PC-3 (cell line): ENCODE measurements at regions not wholly inside any gene's neighbourhood (a gene's known extent, or its start where the extent isn't known, plus 50 kb on each side); places are given as distances from the start of the nearest gene placed in this dataset.

ENCODE experiments used
- ATAC-seq: fragments of 200-7000 bp; cut with Tn5 transposase; 2 replicates; pipeline ENCODE4 v1.9.1; 2020; ENCODE audit warnings: mild to moderate bottlenecking, moderate library complexity
- BruUV-seq: library from RNA; stranded (reverse); fragments of 400-500 nt; replicated peaks from 2 replicates; lab custom pipeline; 2021; lab: Mats Ljungman, UMichigan
- CTCF ChIA-PET: fragments of 300-600 bp; sonication (Branson Sonifier 250); formaldehyde crosslinking; loops from one replicate; lab custom pipeline; 2022; ENCODE audit warnings: antibody characterized with exemption; lab: Charles Lee
- POLR2A ChIA-PET: fragments of 300-600 bp; sonication (Branson Sonifier 250); formaldehyde crosslinking; loops from one replicate; lab custom pipeline; 2022; ENCODE audit warnings: antibody characterized with exemption; ENCODE audit not compliant: unreplicated experiment; lab: Charles Lee
- DNase-seq: peaks from one replicate; pipeline ENCODE4 v3.0.0-alpha.2; 2015
- H2AFZ ChIP-seq: fragments of 300-600 bp; sonication (generic); 2 replicates; pipeline ENCODE4 v1.6.0; 2016; ENCODE audit warnings: antibody characterized with exemption, low read length
- H3F3A ChIP-seq: fragments of 300-600 bp; sonication (generic); one replicate; pipeline ENCODE4 v1.6.0; 2017; ENCODE audit warnings: antibody characterized with exemption, low read length, control low read depth, mild to moderate bottlenecking; ENCODE audit not compliant: unreplicated experiment
- H3K27ac ChIP-seq: fragments of 300-600 bp; sonication (generic); 2 replicates; pipeline ENCODE4 v1.5.1; 2016; ENCODE audit warnings: mild to moderate bottlenecking, low read length
- H3K27me3 ChIP-seq: fragments of 300-600 bp; sonication (generic); 2 replicates; pipeline ENCODE4 v1.6.1; 2016; ENCODE audit warnings: low read length, mixed read lengths
- H3K36me3 ChIP-seq: fragments of 300-600 bp; sonication (generic); 2 replicates; pipeline ENCODE4 v1.6.1; 2016; ENCODE audit warnings: low read depth, mixed run types, low read length, mixed read lengths
- H3K4me1 ChIP-seq: fragments of 300-600 bp; sonication (generic); 2 replicates; pipeline ENCODE4 v1.5.1; 2016; ENCODE audit warnings: low read length; ENCODE audit not compliant: insufficient read depth
- H3K4me2 ChIP-seq: fragments of 300-600 bp; sonication (generic); 2 replicates; pipeline ENCODE4 v1.6.0; 2016; ENCODE audit warnings: low read length
- H3K4me3 ChIP-seq: fragments of 300-600 bp; sonication (generic); 2 replicates; pipeline ENCODE4 v1.5.1; 2016; ENCODE audit warnings: mild to moderate bottlenecking, low read length, mixed read lengths
- H3K79me2 ChIP-seq: fragments of 300-600 bp; sonication (generic); 2 replicates; pipeline ENCODE4 v1.6.1; 2017; ENCODE audit warnings: low read length, mixed read lengths
- H3K9ac ChIP-seq: fragments of 300-600 bp; sonication (generic); 2 replicates; pipeline ENCODE4 v1.6.0; 2016; ENCODE audit warnings: mild to moderate bottlenecking, low read length
- H3K9me2 ChIP-seq: fragments of 300-600 bp; sonication (generic); replicated peaks from 2 replicates; pipeline ENCODE4 v1.6.1; 2016; ENCODE audit warnings: mixed run types, low read length, mixed read lengths
- H3K9me3 ChIP-seq: fragments of 300-600 bp; sonication (generic); 2 replicates; pipeline ENCODE4 v1.6.1; 2016; ENCODE audit warnings: low read length, mixed read lengths
- H4K20me1 ChIP-seq: fragments of 300-600 bp; sonication (generic); 2 replicates; pipeline ENCODE4 v1.6.1; 2016; ENCODE audit warnings: low read length, mixed read lengths
- EZH2 ChIP-seq: fragments of 300-600 bp; sonication (generic); IDR thresholded peaks from one replicate; pipeline ENCODE4 v1.6.1; 2017; ENCODE audit warnings: antibody characterized with exemption, mild to moderate bottlenecking, low read length; ENCODE audit not compliant: unreplicated experiment
- EZH2phosphoT487 ChIP-seq: fragments of 300-600 bp; sonication (generic); IDR thresholded peaks from 2 replicates; pipeline ENCODE4 v1.6.1; 2018; ENCODE audit warnings: mild to moderate bottlenecking, antibody characterized with exemption, low read length, borderline replicate concordance
- intact Hi-C: fragments of 100-400 bp; cut with micrococcal nuclease; formaldehyde crosslinking; loops from 2 replicates; pipeline ENCODE4 v1.9.0; 2023
- TF ChIP-seq, protein P1 (sequence below): fragments of 300-600 bp; sonication (generic); conservative IDR thresholded peaks from 2 replicates; pipeline ENCODE4 v1.5.1; 2017; ENCODE audit warnings: antibody characterized with exemption, low read depth, mild to moderate bottlenecking, low read length

DNA sequence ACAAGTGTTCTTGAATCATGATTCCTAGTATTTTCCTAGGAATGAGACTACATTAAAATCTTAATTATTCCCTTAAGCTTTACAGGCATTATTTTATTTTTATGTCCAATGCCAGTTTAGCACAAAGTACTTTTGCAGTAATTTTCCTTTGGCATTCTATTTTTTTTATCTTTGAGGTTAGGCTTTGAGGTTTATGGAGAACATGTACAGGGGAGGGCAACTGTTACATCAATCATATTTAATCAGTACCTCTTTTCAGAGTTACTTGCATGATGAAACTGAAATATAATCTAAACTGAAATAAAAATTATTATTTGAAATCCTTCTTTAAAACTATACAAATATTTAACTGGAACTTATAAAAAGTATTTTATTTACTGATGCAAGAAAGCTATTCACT, 118.2 kb upstream of the MPDZ start:
- no peak overlapping the region for H3K4me3 ChIP-seq
- no peaks in the 10 kb centered on the region for H3F3A ChIP-seq
- H3K9me3 ChIP-seq, result no peaks in the 10 kb centered on the region
- DNase-seq (no peak), ATAC-seq (no peak)
- BruUV-seq, result no TSS peak
- H3K79me2 ChIP-seq, result no peaks in the 10 kb centered on the region
- intact Hi-C loops, result no loop called here
- H3K9ac ChIP-seq, result no peak overlapping the region
- H2AFZ ChIP-seq, result no peak overlapping the region
- no peaks in the 10 kb centered on the region for H3K9me2 ChIP-seq
- no peak overlapping the region for H3K27ac ChIP-seq
- TF ChIP-seq EZH2, result no peak
- CTCF ChIA-PET, result no interaction called here
- H3K4me2 ChIP-seq, result no peak overlapping the region
- no peaks in the 10 kb centered on the region for H3K4me1 ChIP-seq
- POLR2A ChIA-PET, result no interaction called here
- H4K20me1 ChIP-seq, result no peaks in the 10 kb centered on the region
- no peaks in the 10 kb centered on the region for H3K27me3 ChIP-seq
- no peaks in the 10 kb centered on the region for H3K36me3 ChIP-seq

DNA sequence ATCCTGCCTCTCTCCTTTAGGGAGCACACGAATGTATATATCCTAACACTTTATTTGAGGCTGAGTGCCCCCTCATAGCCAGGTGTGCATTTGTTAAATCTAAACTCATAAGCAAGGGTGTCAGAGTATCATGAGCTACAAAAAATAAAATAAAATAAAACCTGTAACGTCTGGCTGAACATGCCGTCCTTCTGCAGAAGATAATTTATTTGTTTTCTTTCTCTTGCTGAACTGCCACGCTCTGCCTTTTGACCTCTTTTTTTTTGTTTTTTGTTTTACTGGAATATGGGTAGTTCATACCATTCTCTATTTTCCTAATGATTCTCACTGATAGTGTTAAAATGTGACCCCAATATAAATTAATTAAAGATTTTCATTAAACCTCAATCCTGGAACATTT, 117.7 kb upstream of the MPDZ start:
- BruUV-seq, result no TSS peak
- Histone ChIP-seq H3K9me3 (no peaks in the 10 kb centered on the region), H3K9me2 (no peaks in the 10 kb centered on the region), H3K4me3 (no peak overlapping the region), H3K36me3 (no peaks in the 10 kb centered on the region), H3K4me2 (no peak overlapping the region), H3K27ac (no peak overlapping the region), H3K27me3 (no peaks in the 10 kb centered on the region), H3K9ac (no peak overlapping the region), H3K4me1 (no peaks in the 10 kb centered on the region), H3F3A (no peaks in the 10 kb centered on the region), H4K20me1 (no peaks in the 10 kb centered on the region), H2AFZ (no peak overlapping the region), H3K79me2 (no peaks in the 10 kb centered on the region)
- POLR2A ChIA-PET, result no interaction called here
- ATAC-seq, result no peak
- CTCF ChIA-PET, result interaction anchor here (0.7 kb wide), 1 partner anchor 46 kb away, joined by 4 read pairs; no protein-coding TSS in a partner anchor
- TF ChIP-seq, protein P1, sequence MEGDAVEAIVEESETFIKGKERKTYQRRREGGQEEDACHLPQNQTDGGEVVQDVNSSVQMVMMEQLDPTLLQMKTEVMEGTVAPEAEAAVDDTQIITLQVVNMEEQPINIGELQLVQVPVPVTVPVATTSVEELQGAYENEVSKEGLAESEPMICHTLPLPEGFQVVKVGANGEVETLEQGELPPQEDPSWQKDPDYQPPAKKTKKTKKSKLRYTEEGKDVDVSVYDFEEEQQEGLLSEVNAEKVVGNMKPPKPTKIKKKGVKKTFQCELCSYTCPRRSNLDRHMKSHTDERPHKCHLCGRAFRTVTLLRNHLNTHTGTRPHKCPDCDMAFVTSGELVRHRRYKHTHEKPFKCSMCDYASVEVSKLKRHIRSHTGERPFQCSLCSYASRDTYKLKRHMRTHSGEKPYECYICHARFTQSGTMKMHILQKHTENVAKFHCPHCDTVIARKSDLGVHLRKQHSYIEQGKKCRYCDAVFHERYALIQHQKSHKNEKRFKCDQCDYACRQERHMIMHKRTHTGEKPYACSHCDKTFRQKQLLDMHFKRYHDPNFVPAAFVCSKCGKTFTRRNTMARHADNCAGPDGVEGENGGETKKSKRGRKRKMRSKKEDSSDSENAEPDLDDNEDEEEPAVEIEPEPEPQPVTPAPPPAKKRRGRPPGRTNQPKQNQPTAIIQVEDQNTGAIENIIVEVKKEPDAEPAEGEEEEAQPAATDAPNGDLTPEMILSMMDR, result no peak
- no peak for TF ChIP-seq EZH2phosphoT487
- no peak for TF ChIP-seq EZH2
- intact Hi-C loops, result no loop called here
- no peak for DNase-seq

DNA sequence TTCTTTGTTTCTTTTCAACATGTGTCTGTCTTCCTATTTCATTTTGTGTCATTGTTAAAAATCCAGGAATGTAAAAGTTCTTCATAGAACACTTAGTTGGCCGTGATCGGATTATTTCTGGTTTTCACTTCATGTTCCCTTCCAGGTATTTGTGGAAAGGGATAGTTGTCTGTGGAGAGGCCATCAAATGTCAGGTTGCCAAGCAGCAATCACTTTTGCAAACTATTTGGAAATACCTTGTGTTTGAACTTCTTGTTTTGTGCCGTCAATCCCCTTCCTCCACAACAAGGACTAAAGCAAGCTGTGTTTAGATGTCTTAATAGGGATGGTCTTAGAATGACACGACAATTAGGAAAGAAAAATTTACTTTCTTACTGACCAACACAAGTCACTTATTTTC, 116.9 kb upstream of the MPDZ start:
- no peak overlapping the region for H3K4me3 ChIP-seq
- no peaks in the 10 kb centered on the region for H3K9me3 ChIP-seq
- ATAC-seq (no peak), DNase-seq (no peak)
- no peaks in the 10 kb centered on the region for H4K20me1 ChIP-seq
- intact Hi-C loops, result no loop called here
- H3K27ac ChIP-seq, result no peak overlapping the region
- no peaks in the 10 kb centered on the region for H3K79me2 ChIP-seq
- H3F3A ChIP-seq, result no peaks in the 10 kb centered on the region
- H2AFZ ChIP-seq, result no peak overlapping the region
- no peak overlapping the region for H3K9ac ChIP-seq
- no peak overlapping the region for H3K4me2 ChIP-seq
- POLR2A ChIA-PET, result no interaction called here
- H3K9me2 ChIP-seq, result no peaks in the 10 kb centered on the region
- TF ChIP-seq EZH2, result no peak
- no peak for TF ChIP-seq EZH2phosphoT487
- TF ChIP-seq, protein P1, result no peak
- H3K27me3 ChIP-seq, result no peaks in the 10 kb centered on the region
- H3K4me1 ChIP-seq, result no peaks in the 10 kb centered on the region
- BruUV-seq, result no TSS peak
- H3K36me3 ChIP-seq, result no peaks in the 10 kb centered on the region
- CTCF ChIA-PET, result no interaction called here
